GF-D8 (cell line): ENCODE measurements at regions not wholly inside any gene's neighbourhood (a gene's known extent, or its start where the extent isn't known, plus 50 kb on each side); places are given as distances from the start of the nearest gene placed in this dataset.
"Not testable (repeated sequence)": the region's sequence is repeated elsewhere in the genome, so short reads cannot be mapped to it uniquely, and the experiment has no call there.

ENCODE experiments used
- DNase-seq: peaks from one replicate; lab custom pipeline; 2025; lab: John Stamatoyannopoulos, UW

DNA sequence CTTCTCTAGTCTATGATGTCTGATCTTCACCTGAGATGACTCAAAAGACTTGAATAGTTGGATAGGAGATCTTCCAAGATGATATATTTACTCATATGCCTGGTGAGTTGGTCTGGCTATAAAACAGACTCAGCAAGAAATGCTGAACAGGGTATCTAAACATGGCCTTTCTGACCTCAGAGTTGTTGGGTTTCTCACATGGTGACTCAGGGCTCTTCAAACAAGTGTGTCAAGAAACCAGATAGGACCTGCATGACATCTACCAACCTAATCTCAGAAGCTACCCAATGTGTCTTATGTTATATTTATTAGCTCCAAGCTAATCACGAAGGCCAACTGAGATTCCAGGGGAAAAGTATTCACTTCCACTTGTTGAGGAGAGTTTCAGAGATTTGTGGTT lies 1477.3 kb downstream of the CDH8 start:
- no peak for DNase-seq

DNA sequence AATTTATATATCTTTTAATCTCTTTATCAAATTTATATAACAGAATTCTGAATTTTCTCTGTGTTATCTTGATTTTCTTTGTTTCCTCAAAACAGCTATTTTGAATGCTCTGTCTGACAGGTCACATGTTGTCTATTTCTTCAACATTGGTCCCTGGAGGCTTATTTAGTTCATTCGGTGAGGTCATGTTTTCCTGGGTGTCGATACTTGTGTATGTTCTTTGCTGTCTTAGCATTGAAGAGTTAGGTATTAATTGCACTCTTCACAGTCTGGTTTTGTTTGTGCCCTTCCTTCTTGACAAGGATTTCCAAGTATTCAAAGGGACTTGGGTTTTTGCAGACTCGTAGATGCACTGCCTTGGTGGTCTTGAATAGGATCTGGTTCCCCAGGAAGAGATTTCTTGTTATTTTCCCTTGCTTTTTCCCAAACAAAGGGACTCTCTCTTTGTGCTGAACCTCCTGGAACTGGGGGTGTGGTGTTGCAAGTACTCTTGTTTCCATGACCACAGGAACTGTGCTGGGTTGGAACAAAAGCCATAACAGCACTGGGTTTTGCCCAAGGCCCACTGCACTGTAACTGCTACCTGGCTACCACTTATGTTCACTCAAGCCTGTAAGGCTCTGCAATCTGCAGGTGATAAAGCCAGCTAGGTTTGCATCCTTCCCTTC lies 1483.0 kb downstream of the CDH8 start:
- DNase-seq: no peak

GRCh38 chr16:60541535-60541934 lies 1494.7 kb downstream of the CDH8 start:
- no peak for DNase-seq

DNA sequence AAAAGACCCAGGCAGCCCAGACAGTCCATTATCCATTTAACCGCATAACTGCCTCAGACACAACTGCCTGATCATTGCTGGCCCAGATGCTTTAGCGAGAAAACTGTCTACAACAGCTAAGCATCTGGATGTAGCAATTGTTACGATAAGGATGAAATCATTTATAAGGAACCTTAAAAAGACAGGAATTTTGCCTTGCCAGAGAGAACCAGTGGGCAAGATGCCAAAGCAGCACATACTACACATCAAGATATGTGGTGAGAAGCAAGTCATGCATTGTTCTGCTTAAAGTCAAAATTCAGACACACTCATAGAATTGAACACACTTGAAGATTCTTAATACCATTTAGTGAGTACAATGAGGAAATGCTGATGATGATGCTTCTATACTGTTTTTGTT lies 1525.3 kb downstream of the CDH8 start:
- no peak for DNase-seq

- no peak for DNase-seq
These were observed 1526.0 kb downstream of the CDH8 start for GRCh38 chr16:60510208-60510607.

DNA sequence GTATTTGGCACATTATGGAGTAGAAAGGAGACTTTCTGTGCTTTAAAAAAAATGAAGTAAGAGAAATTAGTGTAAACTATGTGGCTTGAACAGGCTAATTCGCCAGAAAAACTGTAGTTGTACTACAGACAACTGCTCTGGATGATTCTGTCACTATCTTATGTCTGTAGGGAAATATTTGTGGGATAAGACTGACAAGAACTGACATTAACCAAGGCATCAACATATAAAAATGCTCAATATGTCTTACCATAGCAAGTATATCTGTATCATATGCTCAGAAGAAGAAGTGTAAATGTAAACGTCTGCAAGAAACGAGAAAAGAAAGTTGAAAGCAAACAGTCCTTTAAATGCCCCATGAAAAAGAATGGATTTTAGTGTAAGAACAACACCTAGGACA lies 1545.0 kb downstream of the CDH8 start:
- no peak for DNase-seq

- DNase-seq: no peak
These were observed 1550.3 kb downstream of the CDH8 start for GRCh38 chr16:60485872-60486489.

DNA sequence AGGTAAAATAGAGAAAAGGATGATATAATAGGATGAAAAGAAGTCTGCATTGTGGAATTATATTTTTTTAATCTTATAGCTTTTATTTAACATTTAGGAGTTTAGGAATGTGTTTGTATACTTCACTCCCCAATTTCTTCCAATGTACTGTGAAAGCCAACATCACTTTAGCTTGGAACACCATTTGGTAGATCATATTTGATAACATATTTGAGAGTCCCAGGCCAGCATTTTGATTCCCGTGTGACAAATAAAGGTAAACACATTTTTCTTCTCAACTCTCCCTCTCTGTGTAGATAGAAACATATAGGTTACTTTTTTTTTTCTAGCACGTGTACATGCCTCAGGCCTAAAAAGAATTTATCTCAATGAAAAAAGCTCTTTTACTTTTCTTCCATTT lies 1551.3 kb downstream of the CDH8 start:
- DNase-seq: no peak

- DNase-seq: no peak
These were observed 1554.6 kb downstream of the CDH8 start for GRCh38 chr16:60481591-60481990.

GRCh38 chr16:60478810-60479209 lies 1557.4 kb downstream of the CDH8 start:
- no peak for DNase-seq

DNA sequence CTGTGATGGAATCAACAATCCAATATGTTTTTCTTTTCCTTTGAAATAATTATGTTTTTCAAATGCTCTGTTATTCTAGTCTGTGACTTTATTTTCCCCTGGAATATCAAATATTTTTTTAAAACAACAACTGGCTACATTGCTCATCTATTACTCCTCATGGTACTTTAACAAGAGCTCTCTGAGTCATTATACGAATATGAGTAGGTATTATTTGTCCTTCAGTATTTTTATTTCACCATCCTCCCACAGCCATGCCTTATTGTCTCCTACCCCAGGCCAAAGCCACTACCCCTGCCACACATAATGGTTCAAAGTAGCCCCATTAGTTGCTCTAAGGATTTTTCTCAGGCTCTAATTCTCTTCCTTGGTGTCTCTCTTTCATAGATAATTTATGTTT lies 1572.3 kb downstream of the CDH8 start:
- no peak for DNase-seq

DNA sequence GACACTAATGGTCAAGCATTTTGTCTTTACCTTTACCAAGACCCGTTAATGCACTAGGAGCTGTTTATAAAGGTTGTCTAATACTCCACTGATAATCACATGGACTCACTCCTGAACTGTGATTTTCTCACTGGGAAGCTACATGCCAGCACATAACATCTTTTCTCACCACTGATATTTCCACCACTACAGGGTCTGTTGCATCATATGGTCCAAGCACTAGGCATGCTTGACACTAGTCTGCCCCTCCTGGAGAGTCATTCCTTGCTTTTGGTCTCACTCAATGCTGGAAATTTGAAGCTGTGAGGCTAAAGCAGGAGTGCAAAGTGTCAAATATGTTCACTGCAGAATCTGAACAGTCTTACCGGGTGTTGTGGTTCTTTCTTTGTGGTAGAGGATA lies 1576.8 kb downstream of the CDH8 start:
- no peak for DNase-seq

GRCh38 chr16:60458255-60458654 lies 1578.0 kb downstream of the CDH8 start:
- no peak for DNase-seq

DNA sequence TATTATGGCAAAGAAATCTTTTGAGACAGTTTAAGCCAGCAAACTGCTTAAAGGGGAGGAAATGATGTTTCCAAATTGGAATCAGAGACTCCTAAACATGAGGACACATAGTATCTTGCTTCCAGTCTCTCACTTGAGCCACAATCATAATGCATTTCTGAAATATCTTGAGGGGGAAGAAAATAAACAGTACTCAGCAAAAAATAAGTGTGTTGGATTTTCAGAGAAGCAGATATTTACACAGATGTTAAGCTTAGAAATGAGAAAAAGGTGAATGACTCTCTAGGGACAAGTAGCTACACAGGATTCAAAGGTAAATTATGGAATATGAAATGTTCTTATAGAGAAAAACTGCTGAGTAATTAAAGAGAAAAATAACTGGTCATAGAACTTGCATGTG lies 1583.6 kb downstream of the CDH8 start:
- DNase-seq: no peak

DNA sequence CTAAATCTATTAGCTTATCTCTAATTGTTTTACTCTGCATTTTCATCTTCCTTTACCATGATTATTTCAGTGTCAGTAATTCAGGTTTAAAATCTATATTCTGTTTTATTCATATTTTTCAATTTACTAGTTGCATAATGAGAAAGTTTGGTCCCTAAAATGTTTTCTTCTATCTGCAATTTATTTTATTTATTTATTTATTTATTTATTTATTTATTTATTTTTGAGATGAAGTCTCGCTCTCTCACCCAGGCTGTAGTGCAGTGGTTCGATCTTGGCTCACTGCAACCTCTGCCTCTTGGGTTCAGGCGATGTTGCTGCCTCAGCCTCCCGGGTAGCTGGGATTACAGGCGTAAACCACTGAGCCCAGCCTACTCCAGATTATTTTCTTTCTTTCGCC lies 1597.3 kb downstream of the CDH8 start:
- DNase-seq: no peak

- no peak for DNase-seq
These were observed 1603.8 kb downstream of the CDH8 start for GRCh38 chr16:60432472-60432871.

DNA sequence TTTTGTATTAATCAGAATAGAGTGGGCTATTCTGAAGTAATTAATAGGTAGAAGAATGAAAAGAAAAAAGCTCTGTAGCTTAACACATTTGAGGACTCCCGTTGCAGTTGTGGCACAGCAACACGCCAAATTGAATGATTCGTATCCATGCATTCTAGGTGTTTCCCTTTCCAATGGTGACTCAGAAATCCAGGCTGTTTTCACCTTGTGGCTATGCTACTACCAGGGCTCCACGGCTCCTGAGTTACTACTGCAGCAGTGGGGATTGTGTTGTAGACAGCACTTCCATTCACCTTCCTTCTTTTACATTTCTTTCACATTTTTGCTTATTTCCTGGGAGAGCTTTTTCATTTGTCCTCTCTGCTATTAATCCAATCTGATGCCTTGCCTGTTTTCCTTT lies 1616.4 kb downstream of the CDH8 start:
- no peak for DNase-seq

DNA sequence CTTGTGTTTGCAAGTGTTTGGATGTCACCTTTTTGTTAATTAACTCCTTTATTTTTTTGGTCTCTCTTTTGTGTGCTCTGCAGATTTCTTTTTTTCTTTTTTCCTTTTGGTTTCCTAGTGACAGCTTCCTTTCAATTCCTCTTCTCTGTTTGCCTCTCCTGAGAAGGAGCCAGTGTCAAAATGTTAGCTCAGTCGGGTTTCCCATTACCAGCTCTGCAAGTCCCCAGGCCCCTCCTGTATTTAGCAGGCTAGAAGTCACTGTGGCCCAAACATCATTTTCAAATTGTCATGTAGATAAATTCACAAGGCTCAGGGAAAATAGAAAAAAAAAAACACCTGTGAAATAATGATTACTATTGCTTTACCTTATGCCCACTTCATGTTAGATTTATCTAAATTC lies 1621.6 kb downstream of the CDH8 start:
- no peak for DNase-seq

DNA sequence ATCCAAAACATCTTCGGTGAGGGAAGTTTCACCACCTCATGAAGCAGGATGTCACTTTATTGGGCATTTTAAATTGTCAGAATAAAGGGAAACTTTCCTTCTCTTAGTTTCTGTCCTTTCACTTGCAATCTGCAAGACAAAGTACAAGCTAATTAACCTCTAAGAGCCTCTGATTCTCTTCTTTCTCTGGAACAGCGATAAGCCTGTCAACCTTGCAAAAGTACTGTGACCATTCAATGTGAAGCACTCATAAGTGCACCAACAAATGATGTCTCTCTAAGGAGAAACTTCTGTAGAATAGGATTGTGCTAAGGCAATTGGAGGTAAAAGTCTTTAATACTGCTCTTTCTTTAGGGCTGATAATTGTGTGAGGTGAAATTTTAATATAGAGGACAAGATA lies 1622.3 kb downstream of the CDH8 start:
- DNase-seq: no peak

DNA sequence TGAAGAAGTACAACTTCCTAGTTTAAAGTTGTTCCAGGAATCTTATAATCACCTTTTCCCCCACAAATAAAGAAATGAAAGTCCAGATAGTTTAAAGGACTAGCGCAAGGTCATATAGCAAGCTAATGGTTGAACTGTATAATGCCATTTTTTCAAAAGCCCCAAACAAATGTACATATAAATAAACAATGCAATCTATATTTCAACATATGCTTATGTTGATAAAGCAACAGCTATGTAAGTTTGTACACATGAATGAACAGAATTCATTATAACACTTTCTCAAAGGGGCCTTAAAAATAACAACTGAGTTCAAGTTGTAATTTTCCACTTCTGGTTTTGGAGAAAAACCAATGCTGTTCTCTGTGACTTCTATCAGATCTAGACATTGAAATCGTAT lies 1628.6 kb downstream of the CDH8 start:
- DNase-seq: no peak

GRCh38 chr16:60407034-60407433 lies 1629.2 kb downstream of the CDH8 start:
- no peak for DNase-seq

DNA sequence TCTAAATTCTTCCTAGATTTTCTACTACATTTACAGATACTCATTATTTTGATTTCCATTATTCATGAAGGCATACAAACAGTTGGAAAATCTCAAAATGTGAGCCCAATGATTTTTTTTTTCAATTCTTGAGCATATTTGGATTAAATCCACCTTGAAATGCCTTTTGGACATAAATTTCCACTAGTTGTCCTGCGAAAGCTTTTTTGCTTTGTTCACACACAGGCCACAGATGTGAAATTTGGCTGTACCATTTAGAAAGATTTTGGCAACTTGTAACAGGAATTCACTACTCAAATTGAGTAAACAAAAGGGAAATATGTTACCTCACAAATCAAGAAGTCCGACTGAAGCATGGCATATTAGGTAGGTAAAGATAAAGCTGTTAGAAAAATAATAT lies 1631.0 kb downstream of the CDH8 start:
- DNase-seq: no peak

GRCh38 chr16:60404401-60404800 lies 1631.8 kb downstream of the CDH8 start:
- no peak for DNase-seq

- not testable (repeated sequence) for DNase-seq
These were observed 1633.3 kb downstream of the CDH8 start for GRCh38 chr16:60402941-60403340.
